ENCODE measurements at regions not wholly inside any gene's neighbourhood (a gene's known extent, or its start where the extent isn't known, plus 50 kb on each side); places are given as distances from the start of the nearest gene placed in this dataset.

- no peak for DNase-seq (ENCODE audit: low spot score)
These were observed 177.2 kb upstream of the KLF14 start for GRCh38 chr7:130910949-130911944.

GRCh38 chr7:130912082-130912861 lies 178.3 kb upstream of the KLF14 start:
- no peak for DNase-seq (ENCODE audit: low spot score)

GRCh38 chr7:130912862-130913638 lies 179.0 kb upstream of the KLF14 start:
- DNase-seq (ENCODE audit: low spot score): no peak

- no peak for DNase-seq (ENCODE audit: low spot score)
These were observed 179.9 kb upstream of the KLF14 start for GRCh38 chr7:130913639-130914553.

GRCh38 chr7:130914554-130915294 lies 180.7 kb upstream of the KLF14 start:
- DNase-seq (ENCODE audit: low spot score): no peak

- no peak for DNase-seq (ENCODE audit: low spot score)
These were observed 183.7 kb upstream of the KLF14 start for GRCh38 chr7:130917669-130918128.

- DNase-seq (ENCODE audit: low spot score): no peak
These were observed 184.4 kb upstream of the KLF14 start for GRCh38 chr7:130918129-130919052.

GRCh38 chr7:130919316-130920103 lies 185.5 kb upstream of the KLF14 start:
- no peak for DNase-seq (ENCODE audit: low spot score)

- no peak for DNase-seq (ENCODE audit: low spot score)
These were observed 186.1 kb upstream of the KLF14 start for GRCh38 chr7:130920122-130920521.

- no peak for DNase-seq (ENCODE audit: low spot score)
These were observed 187.6 kb upstream of the KLF14 start for GRCh38 chr7:130921391-130922180.

GRCh38 chr7:130922206-130923112 lies 188.5 kb upstream of the KLF14 start:
- no peak for DNase-seq (ENCODE audit: low spot score)

- no peak for DNase-seq (ENCODE audit: low spot score)
These were observed 189.4 kb upstream of the KLF14 start for GRCh38 chr7:130923365-130923764.

GRCh38 chr7:130923930-130924329 lies 189.9 kb upstream of the KLF14 start:
- DNase-seq (ENCODE audit: low spot score): no peak

GRCh38 chr7:130925136-130925794 lies 191.3 kb upstream of the KLF14 start:
- DNase-seq (ENCODE audit: low spot score): no peak
